ENCODE measurements at regions not wholly inside any gene's neighbourhood (a gene's known extent, or its start where the extent isn't known, plus 50 kb on each side); places are given as distances from the start of the nearest gene placed in this dataset.

GRCh38 chr12:87778065-87778464 is 251.1 kb downstream of the C12orf50 start:
- TF ChIP-seq CTCF (IDR thresholded peaks at IDR 0.05) (no peak), POLR2A (IDR thresholded peaks at IDR 0.05) (no peak)
